H1 (cell line): ENCODE measurements at regions not wholly inside any gene's neighbourhood (a gene's known extent, or its start where the extent isn't known, plus 50 kb on each side); places are given as distances from the start of the nearest gene placed in this dataset.

Source experiments
- CTCF ChIA-PET: fragments of 300-600 bp; sonication (Branson Sonifier 250); formaldehyde crosslinking; loops from one replicate; lab custom pipeline; 2021; ENCODE audit not compliant: partially characterized antibody; lab: Charles Lee
- POLR2A ChIA-PET: fragments of 300-600 bp; sonication (Branson Sonifier 250); formaldehyde crosslinking; loops from one replicate; lab custom pipeline; 2021; ENCODE audit warnings: inconsistent platforms; ENCODE audit not compliant: partially characterized antibody; lab: Charles Lee
- DNase-seq, 2 experiments: peaks; one replicate each; pipeline versions ENCODE4 v3.0.0 to v3.0.0-alpha.2; 2010 to 2022; ENCODE audit warnings: low spot score in 2 of 2, low read depth in 1 of 2, mixed read lengths in 1 of 2
- FAIRE-seq: peaks from 2 replicates; lab custom pipeline; 2011; peaks lifted over from hg19 to GRCh38; lab: Jason Lieb, UNC
- H2AFZ ChIP-seq: 2 replicates; pipeline ENCODE4 v1.8.1; 2012; ENCODE audit warnings: low read length, inconsistent platforms
- H2AK5ac ChIP-seq: 2 replicates; pipeline ENCODE4 v1.6.1; 2013; ENCODE audit warnings: low read depth, low read length
- H2BK120ac ChIP-seq: replicated peaks from 2 replicates; pipeline ENCODE3; 2013; ENCODE audit warnings: low read depth, low read length, inconsistent platforms
- H2BK12ac ChIP-seq: 2 replicates; pipeline ENCODE4 v1.6.1; 2013; ENCODE audit warnings: low read depth, low read length
- H2BK15ac ChIP-seq: 2 replicates; pipeline ENCODE4 v1.6.1; 2013; ENCODE audit warnings: low read length
- H2BK20ac ChIP-seq: 2 replicates; pipeline ENCODE4 v1.6.1; 2013; ENCODE audit warnings: low read length
- H2BK5ac ChIP-seq: 2 replicates; pipeline ENCODE4 v1.6.1; 2013; ENCODE audit warnings: low read depth, low read length
- H3K14ac ChIP-seq: 2 replicates; pipeline ENCODE4 v1.6.1; 2013; ENCODE audit warnings: inconsistent platforms; ENCODE audit not compliant: insufficient read length
- H3K18ac ChIP-seq: 2 replicates; pipeline ENCODE4 v1.6.1; 2013; ENCODE audit warnings: low read length; ENCODE audit errors: extremely low read depth
- H3K23ac ChIP-seq: 2 replicates; pipeline ENCODE4 v1.6.1; 2013; ENCODE audit warnings: inconsistent platforms; ENCODE audit not compliant: insufficient read length
- H3K23me2 ChIP-seq: 2 replicates; pipeline ENCODE4 v1.6.1; 2013; ENCODE audit warnings: low read depth, low read length
- H3K27ac ChIP-seq: 2 replicates; pipeline ENCODE4 v1.6.1; 2011; ENCODE audit warnings: low read depth, low read length, inconsistent platforms
- H3K27me3 ChIP-seq, 4 experiments: replicated peaks in 1 of 4; 1 replicate in 1 of 4; 2 replicates in 3 of 4; pipeline versions ENCODE4 v1.6.1 to v1.8.1; 2011 to 2013; ENCODE audit warnings: low read length in 3 of 4, mild to moderate bottlenecking in 3 of 4, inconsistent platforms in 2 of 4, mixed read lengths in 2 of 4, moderate library complexity in 1 of 4; ENCODE audit not compliant: control insufficient read depth in 3 of 4, insufficient read depth in 3 of 4; ENCODE audit errors: extremely low read depth in 1 of 4
- H3K36me3 ChIP-seq, 4 experiments: 2 replicates each; pipeline versions ENCODE4 v1.6.1 to v1.8.1; 2011 to 2013; ENCODE audit warnings: mild to moderate bottlenecking in 4 of 4, low read length in 3 of 4, moderate library complexity in 2 of 4, control low read depth in 1 of 4, inconsistent platforms in 1 of 4; ENCODE audit not compliant: insufficient read depth in 4 of 4, control insufficient read depth in 2 of 4
- H3K4ac ChIP-seq: replicated peaks from 2 replicates; pipeline ENCODE3; 2013; ENCODE audit warnings: low read length, low read depth, mixed read lengths, inconsistent platforms; ENCODE audit not compliant: insufficient read length
- H3K4me1 ChIP-seq, 4 experiments: replicated peaks in 1 of 4; 1 replicate in 1 of 4; 2 replicates in 3 of 4; pipeline versions ENCODE4 v1.6.1 to v1.8.1; 2011 to 2013; ENCODE audit warnings: low read length in 3 of 4, inconsistent platforms in 2 of 4, mixed read lengths in 1 of 4; ENCODE audit not compliant: insufficient read depth in 4 of 4, control insufficient read depth in 3 of 4
- H3K4me2 ChIP-seq, 2 experiments: 2 replicates each; pipeline versions ENCODE4 v1.6.1 to v1.8.1; 2011 to 2013; ENCODE audit warnings: low read depth in 2 of 2, low read length in 2 of 2, control low read depth in 1 of 2, inconsistent platforms in 1 of 2, mild to moderate bottlenecking in 1 of 2; ENCODE audit not compliant: insufficient read depth in 1 of 2
- H3K4me3 ChIP-seq, 4 experiments: fragments of 200-600, 300-600 bp in 1 of 4; sonication (generic), shearing (Covaris generic), sonication (Bioruptor Twin) in 1 of 4; 2 replicates each; pipeline versions ENCODE4 v1.5.1 to v1.8.1; 2011 to 2016; ENCODE audit warnings: low read length in 4 of 4, low read depth in 3 of 4, control low read depth in 2 of 4, inconsistent platforms in 2 of 4, mild to moderate bottlenecking in 2 of 4, mixed read lengths in 1 of 4, moderate library complexity in 1 of 4; ENCODE audit not compliant: insufficient read depth in 2 of 4; ENCODE audit errors: extremely low read depth in 1 of 4
- H3K56ac ChIP-seq: replicated peaks from 2 replicates; pipeline ENCODE3; 2013; ENCODE audit warnings: low read depth, mild to moderate bottlenecking, mixed read lengths, low read length, inconsistent platforms; ENCODE audit not compliant: insufficient read length
- H3K79me1 ChIP-seq: 2 replicates; pipeline ENCODE4 v1.6.1; 2013; ENCODE audit warnings: low read depth, low read length, control low read depth
- H3K79me2 ChIP-seq, 2 experiments: 2 replicates each; pipeline versions ENCODE4 v1.6.1 to v1.8.1; 2012 to 2013; ENCODE audit warnings: low read length in 2 of 2, mild to moderate bottlenecking in 2 of 2, inconsistent platforms in 1 of 2; ENCODE audit not compliant: insufficient read depth in 2 of 2, control insufficient read depth in 1 of 2
- H3K9ac ChIP-seq, 4 experiments: replicated peaks in 1 of 4; 1 replicate in 1 of 4; 2 replicates in 3 of 4; pipeline versions ENCODE4 v1.6.1 to v1.8.1; 2011 to 2013; ENCODE audit warnings: low read depth in 3 of 4, low read length in 3 of 4, control low read depth in 2 of 4, mild to moderate bottlenecking in 2 of 4, moderate library complexity in 2 of 4, inconsistent platforms in 1 of 4; ENCODE audit errors: extremely low read depth in 1 of 4
- H3K9me3 ChIP-seq, 2 experiments: 2 replicates each; pipeline versions ENCODE4 v1.6.1 to v1.8.1; 2012 to 2013; ENCODE audit warnings: mild to moderate bottlenecking in 2 of 2, moderate library complexity in 2 of 2, control low read depth in 1 of 2, inconsistent platforms in 1 of 2, low read depth in 1 of 2, low read length in 1 of 2, mixed read lengths in 1 of 2; ENCODE audit not compliant: insufficient read depth in 2 of 2
- H4K20me1 ChIP-seq, 2 experiments: replicated peaks in 1 of 2; 2 replicates each; pipeline versions ENCODE3 to v1.8.1; 2011 to 2013; ENCODE audit warnings: inconsistent platforms in 2 of 2, low read length in 2 of 2, mild to moderate bottlenecking in 1 of 2; ENCODE audit not compliant: insufficient read depth in 2 of 2, control insufficient read depth in 1 of 2
- H4K5ac ChIP-seq: 2 replicates; pipeline ENCODE4 v1.6.1; 2013; ENCODE audit warnings: low read length, low read depth, mixed read lengths, inconsistent platforms; ENCODE audit not compliant: insufficient read length
- H4K8ac ChIP-seq: 2 replicates; pipeline ENCODE4 v1.8.0; 2013; ENCODE audit warnings: mild to moderate bottlenecking, moderate library complexity, low read length, inconsistent platforms; ENCODE audit not compliant: insufficient read depth; ENCODE audit errors: extremely low read depth
- H4K91ac ChIP-seq: replicated peaks from 2 replicates; pipeline ENCODE3; 2013; ENCODE audit warnings: low read length, mixed read lengths, inconsistent platforms; ENCODE audit not compliant: insufficient read length
- CHD1 ChIP-seq: IDR thresholded peaks from 2 replicates; pipeline ENCODE4 v1.6.1; 2012; ENCODE audit warnings: low read depth, low read length, improper control_type of control experiment
- CHD2 ChIP-seq: IDR thresholded peaks from 2 replicates; pipeline ENCODE4 v1.6.1; 2012; ENCODE audit warnings: low read length, improper control_type of control experiment
- CTBP2 ChIP-seq: IDR thresholded peaks from 2 replicates; pipeline ENCODE4 v1.7.0; 2011; ENCODE audit warnings: borderline replicate concordance, mild to moderate bottlenecking, moderate library complexity, mixed read lengths, low read length; ENCODE audit not compliant: insufficient read depth, insufficient read length
- EGR1 ChIP-seq: IDR thresholded peaks from 2 replicates; pipeline ENCODE4 v1.6.1; 2011; ENCODE audit warnings: low read depth, low read length, borderline replicate concordance
- HDAC2 ChIP-seq, 2 experiments: fragments of 300-600 bp in 1 of 2; sonication (generic) in 1 of 2; IDR thresholded peaks; 2 replicates each; pipeline ENCODE4 v1.6.1; 2011 to 2012; ENCODE audit warnings: low read depth in 2 of 2, low read length in 2 of 2, mild to moderate bottlenecking in 2 of 2, moderate library complexity in 2 of 2, borderline replicate concordance in 1 of 2, inconsistent platforms in 1 of 2
- JUN ChIP-seq: IDR thresholded peaks from 2 replicates; pipeline ENCODE4 v1.6.1; 2011; ENCODE audit warnings: low read depth, mild to moderate bottlenecking, improper control_type of control experiment, low read length
- KDM5A ChIP-seq: fragments of 200-600 bp; IDR thresholded peaks from 2 replicates; pipeline ENCODE4 v1.7.1; 2012; ENCODE audit warnings: mild to moderate bottlenecking, low read length, inconsistent platforms, mixed read lengths
- POLR2A ChIP-seq, 2 experiments: IDR thresholded peaks; 1 replicate in 1 of 2; 2 replicates in 1 of 2; pipeline ENCODE4 v1.6.1; 2011; ENCODE audit warnings: low read depth in 2 of 2, low read length in 2 of 2, mild to moderate bottlenecking in 2 of 2; ENCODE audit errors: control extremely low read depth in 1 of 2
- YY1 ChIP-seq: IDR thresholded peaks from 2 replicates; pipeline ENCODE4 v1.6.1; 2011; ENCODE audit warnings: low read depth, mild to moderate bottlenecking, low read length
- WGBS, 2 experiments: shearing (Covaris generic) in 1 of 2; methylation state at CpG; one replicate each; pipeline versions ENCODE4 v1.1.6 to v1.1.7; 2013 to 2015; ENCODE audit warnings: low lambda C conversion rate in 2 of 2, mixed read lengths in 2 of 2, inconsistent platforms in 1 of 2, low coverage in 1 of 2, missing lambda C conversion rate in 1 of 2; ENCODE audit not compliant: insufficient replicate concordance in 2 of 2, insufficient coverage in 1 of 2, insufficient read length in 1 of 2; ENCODE audit errors: extremely low coverage in 1 of 2, missing lambda C conversion rate in 1 of 2; 5-methylcytosine and 5-hydroxymethylcytosine counted together

DNA sequence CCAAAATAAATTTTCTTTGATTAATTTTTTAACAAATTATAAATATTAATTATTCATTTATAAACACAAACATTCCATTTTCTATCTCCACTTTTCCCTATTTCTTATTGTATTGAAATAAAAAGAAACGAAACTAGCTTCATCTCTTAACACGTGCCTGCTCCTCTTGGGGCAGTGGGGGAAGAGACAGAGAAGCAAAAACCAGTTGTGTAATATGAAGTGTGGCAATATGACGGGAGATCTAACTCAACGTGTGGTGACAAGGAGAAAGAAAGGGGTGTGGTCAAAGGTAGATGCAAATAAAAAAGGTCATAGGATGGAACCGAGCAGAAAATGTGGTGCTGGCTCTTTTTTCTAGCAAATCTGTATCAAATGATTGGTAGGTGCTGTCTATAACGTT, 106.9 kb upstream of the SLC8A1 start:
- no peak overlapping the region for H2BK12ac ChIP-seq
- H4K20me1 ChIP-seq = no peaks in the 10 kb centered on the region
- H2BK5ac ChIP-seq = no peak overlapping the region
- H3K56ac ChIP-seq = no peak overlapping the region
- no peak overlapping the region for H3K23ac ChIP-seq
- H3K9me3 ChIP-seq = no peaks in the 10 kb centered on the region
- no peak overlapping the region for H4K8ac ChIP-seq
- H4K91ac ChIP-seq = no peak overlapping the region
- H2BK20ac ChIP-seq = no peak overlapping the region
- no peak overlapping the region for H4K5ac ChIP-seq
- no peak for FAIRE-seq
- ChIA-PET CTCF (interaction anchor here (0.8 to 1.3 kb wide), 4 partner anchors 11 to 1567 kb away, joined by 3 to 5 read pairs (median 4); no protein-coding TSS in a partner anchor), POLR2A (no interaction called here)
- no peak overlapping the region for H3K18ac ChIP-seq
- H3K27me3 ChIP-seq = no peaks in the 10 kb centered on the region
- H3K79me2 ChIP-seq = no peaks in the 10 kb centered on the region
- H3K14ac ChIP-seq = no peak overlapping the region
- no peaks in the 10 kb centered on the region; the same call in 1 of the 2 replicates for H3K23me2 ChIP-seq
- no peak overlapping the region for H3K4ac ChIP-seq
- H3K9ac ChIP-seq = no peak overlapping the region
- no peak overlapping the region for H2AK5ac ChIP-seq
- no peak overlapping the region for H3K27ac ChIP-seq
- no peak overlapping the region for H3K4me3 ChIP-seq
- no peaks in the 10 kb centered on the region for H3K4me1 ChIP-seq
- WGBS, 2 experiments = 85% methylated on average over 6 of the region's 6 CpGs; no CpG with 5 or more reads in 1 of the 2 experiments
- H2BK15ac ChIP-seq = no peak overlapping the region
- H3K36me3 ChIP-seq = no peaks in the 10 kb centered on the region
- H2AFZ ChIP-seq = no peak overlapping the region
- no peak for TF ChIP-seq POLR2A (IDR thresholded peaks at IDR 0.05; ENCODE audit: control extremely low read depth in 1 of 2, low read depth in 2 of 2, low read length in 2 of 2)
- no peak for TF ChIP-seq CHD1
- TF ChIP-seq YY1 = no peak
- no peak for TF ChIP-seq JUN
- TF ChIP-seq CTBP2 = no peak
- TF ChIP-seq KDM5A = no peak
- no peak for TF ChIP-seq HDAC2 (IDR thresholded peaks at IDR 0.05; ENCODE audit: borderline replicate concordance in 1 of 2, low read depth in 2 of 2, low read length in 2 of 2)
- TF ChIP-seq CHD2 = no peak
- no peak for TF ChIP-seq EGR1
- no peak overlapping the region for H2BK120ac ChIP-seq
- H3K79me1 ChIP-seq = no peaks in the 10 kb centered on the region
- DNase-seq = no peak
- H3K4me2 ChIP-seq = no peak overlapping the region
